RWPE2 (cell line): ENCODE measurements at regions not wholly inside any gene's neighbourhood (a gene's known extent, or its start where the extent isn't known, plus 50 kb on each side); places are given as distances from the start of the nearest gene placed in this dataset.

ENCODE experiments used
- ATAC-seq: fragments of 200-7000 bp; cut with Tn5 transposase; 3 replicates; pipeline ENCODE4 v1.9.1; 2021; ENCODE audit warnings: low read depth
- DNase-seq: peaks from one replicate; pipeline ENCODE4 v3.0.0-alpha.2; 2020; ENCODE audit warnings: low spot score
- H3K27ac ChIP-seq: fragments of 450-650 bp; 2 replicates; pipeline ENCODE4 v1.5.1; 2017; ENCODE audit warnings: mild to moderate bottlenecking; ENCODE audit not compliant: poor library complexity, severe bottlenecking
- H3K27me3 ChIP-seq: fragments of 250-450 bp; sonication (Bioruptor Pico); 2 replicates; pipeline ENCODE4 v1.5.1; 2021; ENCODE audit warnings: mild to moderate bottlenecking, moderate library complexity; ENCODE audit not compliant: insufficient read depth, poor library complexity, severe bottlenecking
- H3K36me3 ChIP-seq: fragments of 250-450 bp; sonication (Bioruptor Pico); 2 replicates; pipeline ENCODE4 v1.5.1; 2020; ENCODE audit warnings: low read depth, mild to moderate bottlenecking, moderate library complexity
- H3K4me1 ChIP-seq: fragments of 250-450 bp; sonication (Bioruptor Pico); 2 replicates; pipeline ENCODE4 v1.5.1; 2021; ENCODE audit warnings: mild to moderate bottlenecking, moderate library complexity; ENCODE audit not compliant: insufficient read depth, poor library complexity, severe bottlenecking
- H3K4me3 ChIP-seq: fragments of 250-450 bp; sonication (Bioruptor Pico); 2 replicates; pipeline ENCODE4 v1.5.1; 2021; ENCODE audit warnings: mild to moderate bottlenecking, moderate library complexity; ENCODE audit not compliant: severe bottlenecking
- H3K9me3 ChIP-seq: fragments of 250-450 bp; sonication (Bioruptor Pico); 2 replicates; pipeline ENCODE4 v1.5.1; 2021; ENCODE audit warnings: mild to moderate bottlenecking, moderate library complexity; ENCODE audit not compliant: severe bottlenecking
- TF ChIP-seq, protein P1 (sequence below): fragments of 450-650 bp; IDR thresholded peaks from one replicate; pipeline ENCODE4 v1.5.1; 2017; ENCODE audit warnings: mild to moderate bottlenecking, moderate library complexity; ENCODE audit not compliant: poor library complexity, severe bottlenecking

DNA sequence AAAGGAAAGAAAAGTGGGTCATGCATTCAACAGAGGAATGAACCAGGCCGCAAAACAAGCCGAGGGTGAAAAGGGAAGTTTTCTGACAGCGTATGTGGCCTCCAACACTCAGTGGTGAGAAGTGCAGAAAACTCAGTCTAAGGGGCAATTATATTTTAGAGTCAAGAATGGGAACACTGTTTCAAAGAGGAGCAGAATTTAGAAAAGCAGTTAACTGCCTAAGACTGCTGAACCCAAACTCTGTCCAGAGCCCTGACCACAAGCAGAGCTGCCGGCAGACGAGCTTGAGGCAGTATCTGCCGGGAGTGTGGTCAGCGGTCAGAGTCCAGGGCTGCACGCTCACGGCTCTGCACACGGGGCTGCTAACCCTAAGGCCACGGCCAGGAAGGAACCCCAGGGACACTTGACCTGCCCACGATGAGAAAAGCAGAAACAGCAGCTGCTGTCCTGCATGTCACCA lies 347.0 kb upstream of the ID2 start:
- TF ChIP-seq, protein P1, sequence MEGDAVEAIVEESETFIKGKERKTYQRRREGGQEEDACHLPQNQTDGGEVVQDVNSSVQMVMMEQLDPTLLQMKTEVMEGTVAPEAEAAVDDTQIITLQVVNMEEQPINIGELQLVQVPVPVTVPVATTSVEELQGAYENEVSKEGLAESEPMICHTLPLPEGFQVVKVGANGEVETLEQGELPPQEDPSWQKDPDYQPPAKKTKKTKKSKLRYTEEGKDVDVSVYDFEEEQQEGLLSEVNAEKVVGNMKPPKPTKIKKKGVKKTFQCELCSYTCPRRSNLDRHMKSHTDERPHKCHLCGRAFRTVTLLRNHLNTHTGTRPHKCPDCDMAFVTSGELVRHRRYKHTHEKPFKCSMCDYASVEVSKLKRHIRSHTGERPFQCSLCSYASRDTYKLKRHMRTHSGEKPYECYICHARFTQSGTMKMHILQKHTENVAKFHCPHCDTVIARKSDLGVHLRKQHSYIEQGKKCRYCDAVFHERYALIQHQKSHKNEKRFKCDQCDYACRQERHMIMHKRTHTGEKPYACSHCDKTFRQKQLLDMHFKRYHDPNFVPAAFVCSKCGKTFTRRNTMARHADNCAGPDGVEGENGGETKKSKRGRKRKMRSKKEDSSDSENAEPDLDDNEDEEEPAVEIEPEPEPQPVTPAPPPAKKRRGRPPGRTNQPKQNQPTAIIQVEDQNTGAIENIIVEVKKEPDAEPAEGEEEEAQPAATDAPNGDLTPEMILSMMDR = no peak

DNA sequence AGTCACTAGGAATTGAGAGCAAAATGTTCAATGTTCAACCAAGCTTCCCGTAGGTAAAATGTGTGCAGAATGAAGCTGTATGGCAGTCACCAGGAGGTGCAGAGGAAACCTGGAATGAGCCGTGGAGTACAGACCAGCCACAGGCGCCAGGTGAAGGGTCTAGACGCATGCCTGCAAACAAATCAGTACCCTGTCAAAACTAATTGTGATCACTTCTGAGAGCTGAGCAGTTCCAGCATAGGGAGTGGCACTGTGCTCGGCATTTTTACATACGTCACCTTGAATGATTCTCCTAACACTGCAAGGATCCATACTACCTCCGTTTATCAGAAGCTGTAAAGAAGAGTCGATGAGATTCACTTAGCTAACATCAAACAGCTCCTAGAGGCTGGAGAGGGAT lies 346.1 kb upstream of the ID2 start:
- Histone ChIP-seq H3K36me3 (no peaks in the 10 kb centered on the region), H3K4me3 (no peak overlapping the region), H3K4me1 (no peaks in the 10 kb centered on the region), H3K27me3 (no peaks in the 10 kb centered on the region), H3K9me3 (no peaks in the 10 kb centered on the region), H3K27ac (no peak overlapping the region)
- DNase-seq (no peak), ATAC-seq (no peak)
- TF ChIP-seq, protein P1 = no peak

More for the DNA sequence above, 347.0 kb upstream of the ID2 start:
- no peak for DNase-seq
- Histone ChIP-seq H3K4me3 (no peak overlapping the region), H3K9me3 (no peaks in the 10 kb centered on the region), H3K27ac (no peak overlapping the region), H3K4me1 (no peaks in the 10 kb centered on the region), H3K27me3 (no peaks in the 10 kb centered on the region), H3K36me3 (no peaks in the 10 kb centered on the region)
- ATAC-seq = no peak

DNA sequence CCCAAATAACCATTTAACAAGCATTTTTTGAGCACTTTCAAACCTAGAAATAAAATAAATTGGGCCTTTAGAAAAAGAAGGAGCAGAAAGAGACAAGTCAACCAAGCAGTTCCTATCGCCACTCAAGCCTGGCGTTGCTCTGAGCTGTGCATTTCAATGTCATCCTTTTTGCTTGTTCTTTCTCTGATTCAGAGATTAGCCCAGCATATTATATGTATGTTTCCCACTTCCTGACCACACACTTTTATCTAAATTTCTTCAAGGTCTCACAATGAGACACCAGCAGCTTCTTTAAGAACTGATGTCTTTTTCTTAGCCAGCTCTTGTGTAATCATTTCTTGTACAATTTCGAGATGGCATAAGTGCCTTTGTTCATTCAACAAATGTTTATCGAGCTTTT lies 344.5 kb upstream of the ID2 start:
- ATAC-seq = no peak
- TF ChIP-seq, protein P1 = no peak

DNA sequence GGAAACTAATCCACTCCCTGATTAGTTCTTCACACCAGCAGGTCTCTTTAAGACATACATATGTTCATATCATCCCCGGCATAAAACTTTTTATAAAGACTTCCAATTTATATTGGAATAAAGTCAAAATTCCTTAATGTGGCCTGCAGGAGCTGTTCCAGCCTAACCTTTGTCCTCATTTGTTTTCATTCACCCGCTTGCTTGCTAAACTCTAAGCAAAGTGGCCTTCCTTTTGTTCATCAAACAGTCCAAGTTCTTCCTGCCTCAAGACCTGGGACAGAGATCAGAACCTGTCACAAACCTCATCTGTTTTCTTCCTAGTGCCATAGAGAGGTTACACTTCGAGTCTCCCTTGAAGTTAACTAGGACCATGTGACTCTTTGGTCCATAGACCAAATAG lies 339.4 kb upstream of the ID2 start:
- Histone ChIP-seq H3K36me3 (no peaks in the 10 kb centered on the region), H3K9me3 (no peaks in the 10 kb centered on the region), H3K4me1 (no peaks in the 10 kb centered on the region), H3K4me3 (no peak overlapping the region), H3K27me3 (no peaks in the 10 kb centered on the region), H3K27ac (no peak overlapping the region)
- ATAC-seq (no peak), DNase-seq (no peak)
- TF ChIP-seq, protein P1 = no peak

More for the DNA sequence above, 344.5 kb upstream of the ID2 start:
- Histone ChIP-seq H3K9me3 (no peaks in the 10 kb centered on the region), H3K27me3 (no peaks in the 10 kb centered on the region), H3K36me3 (no peaks in the 10 kb centered on the region), H3K27ac (no peak overlapping the region), H3K4me3 (no peak overlapping the region), H3K4me1 (no peaks in the 10 kb centered on the region)
- no peak for DNase-seq

DNA sequence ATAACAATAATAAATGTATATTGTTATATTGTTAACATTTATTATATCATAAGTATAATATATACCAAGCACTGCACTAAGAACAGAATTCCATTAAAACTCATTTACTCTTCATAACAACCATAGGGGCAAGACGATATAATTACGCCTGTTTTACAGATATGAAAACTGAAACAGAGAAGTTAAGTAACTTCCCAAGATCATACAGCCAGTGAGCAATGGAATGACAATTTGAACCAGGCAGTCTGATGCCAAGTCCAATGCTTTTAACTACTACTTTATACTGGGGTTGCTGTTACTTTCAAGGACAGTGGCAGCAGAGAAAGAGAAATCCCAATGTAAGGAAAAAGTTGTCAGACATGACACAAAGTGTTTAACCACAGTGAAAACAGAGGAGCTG lies 338.8 kb upstream of the ID2 start:
- no peak overlapping the region for H3K27ac ChIP-seq
- H3K4me1 ChIP-seq = no peaks in the 10 kb centered on the region
- H3K36me3 ChIP-seq = no peaks in the 10 kb centered on the region
- TF ChIP-seq, protein P1 = no peak
- H3K4me3 ChIP-seq = no peak overlapping the region
- no peak for ATAC-seq
- no peaks in the 10 kb centered on the region for H3K9me3 ChIP-seq
- H3K27me3 ChIP-seq = no peaks in the 10 kb centered on the region
- no peak for DNase-seq
